ENCODE measurements at regions not wholly inside any gene's neighbourhood (a gene's known extent, or its start where the extent isn't known, plus 50 kb on each side); places are given as distances from the start of the nearest gene placed in this dataset.

- ChIA-PET CTCF (no interaction called here), POLR2A (no interaction called here)
- Histone ChIP-seq H3K79me2 (ENCODE audit: control insufficient read depth, insufficient read depth, low read length) (no peaks in the 10 kb centered on the region), H3K36me3 (replicated peaks in 1 of 2; ENCODE audit: control extremely low read depth in 1 of 2, control insufficient read depth in 1 of 2, extremely low read depth in 1 of 2, insufficient read depth in 2 of 2, low read length in 1 of 2) (no peaks in the 10 kb centered on the region), H3K27ac (ENCODE audit: low read length in 2 of 2) (no peak overlapping the region), H3K9ac (ENCODE audit: low read length) (no peak overlapping the region), H3K4me1 (ENCODE audit: control insufficient read depth in 2 of 2, insufficient read depth in 2 of 2, low read length in 2 of 2) (no peaks in the 10 kb centered on the region), H3K27me3 (replicated peaks in 1 of 4; ENCODE audit: control extremely low read depth in 1 of 4, control insufficient read depth in 3 of 4, insufficient read depth in 4 of 4, low read length in 3 of 4) (no peaks in the 10 kb centered on the region), H3K4me2 (replicated peaks; ENCODE audit: low read depth, low read length, poor library complexity, severe bottlenecking) (no peak overlapping the region), H3K9me3 (ENCODE audit: control extremely low read depth in 1 of 3, control insufficient read depth in 2 of 3, insufficient read depth in 1 of 3, low read length in 2 of 3) (no peaks in the 10 kb centered on the region), H3K4me3 (ENCODE audit: control extremely low read depth in 1 of 5, extremely low read depth in 1 of 5, insufficient read depth in 1 of 5, low read depth in 2 of 5, low read length in 4 of 5) (no peak overlapping the region), H2AFZ (ENCODE audit: insufficient read depth, low read depth, low read length, poor library complexity, severe bottlenecking) (no peak overlapping the region), H4K20me1 (ENCODE audit: control insufficient read depth, insufficient read depth, low read length, poor library complexity, severe bottlenecking) (no peaks in the 10 kb centered on the region)
- DNase-seq = no peak
- no peak overlapping the region for H3K4me3 Mint-ChIP-seq
- ATAC-seq (ENCODE audit: low read depth) = no peak
- H3K4me1 Mint-ChIP-seq = no peaks in the 10 kb centered on the region
- TF ChIP-seq, protein P1, sequence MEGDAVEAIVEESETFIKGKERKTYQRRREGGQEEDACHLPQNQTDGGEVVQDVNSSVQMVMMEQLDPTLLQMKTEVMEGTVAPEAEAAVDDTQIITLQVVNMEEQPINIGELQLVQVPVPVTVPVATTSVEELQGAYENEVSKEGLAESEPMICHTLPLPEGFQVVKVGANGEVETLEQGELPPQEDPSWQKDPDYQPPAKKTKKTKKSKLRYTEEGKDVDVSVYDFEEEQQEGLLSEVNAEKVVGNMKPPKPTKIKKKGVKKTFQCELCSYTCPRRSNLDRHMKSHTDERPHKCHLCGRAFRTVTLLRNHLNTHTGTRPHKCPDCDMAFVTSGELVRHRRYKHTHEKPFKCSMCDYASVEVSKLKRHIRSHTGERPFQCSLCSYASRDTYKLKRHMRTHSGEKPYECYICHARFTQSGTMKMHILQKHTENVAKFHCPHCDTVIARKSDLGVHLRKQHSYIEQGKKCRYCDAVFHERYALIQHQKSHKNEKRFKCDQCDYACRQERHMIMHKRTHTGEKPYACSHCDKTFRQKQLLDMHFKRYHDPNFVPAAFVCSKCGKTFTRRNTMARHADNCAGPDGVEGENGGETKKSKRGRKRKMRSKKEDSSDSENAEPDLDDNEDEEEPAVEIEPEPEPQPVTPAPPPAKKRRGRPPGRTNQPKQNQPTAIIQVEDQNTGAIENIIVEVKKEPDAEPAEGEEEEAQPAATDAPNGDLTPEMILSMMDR (IDR thresholded peaks at IDR 0.05) = no peak
- TF ChIP-seq EZH2 (IDR thresholded peaks at IDR 0.05; ENCODE audit: borderline replicate concordance, insufficient read depth, low read depth, low read length, poor library complexity, severe bottlenecking) = no peak
- intact Hi-C loops (cut with micrococcal nuclease) = no loop called here
- no peaks in the 10 kb centered on the region for H3K9me3 Mint-ChIP-seq (ENCODE audit: insufficient read depth)
- no peak overlapping the region for H3K27ac Mint-ChIP-seq
- no peaks in the 10 kb centered on the region for H3K27me3 Mint-ChIP-seq
Measured at GRCh38 chr20:12599494-12599893, 409.3 kb upstream of the SPTLC3 start.

DNA sequence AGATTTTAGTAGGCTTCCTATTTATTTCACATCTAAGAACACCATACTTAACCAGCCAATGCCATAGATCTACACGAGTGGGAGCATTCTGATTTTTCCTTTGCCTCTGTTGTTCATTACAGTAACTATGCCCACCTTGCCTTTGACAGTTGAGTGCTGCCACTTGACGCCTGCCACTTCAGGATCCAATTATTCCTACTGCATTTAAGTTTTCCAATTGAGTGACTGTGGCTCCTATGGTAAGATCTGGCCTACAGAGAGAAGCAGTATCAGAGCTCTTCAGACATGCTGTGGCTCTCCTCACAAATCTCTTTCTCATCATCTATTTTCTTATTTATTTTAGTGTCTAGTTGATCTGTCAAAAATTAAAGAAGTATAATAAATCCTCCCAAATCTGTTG lies 403.0 kb upstream of the SPTLC3 start:
- 94% methylated on average over 2 of the region's 2 CpGs for WGBS (ENCODE audit: insufficient coverage)
- POLR2A ChIA-PET = no interaction called here
- H3K36me3 ChIP-seq (replicated peaks in 1 of 2; ENCODE audit: control extremely low read depth in 1 of 2, control insufficient read depth in 1 of 2, extremely low read depth in 1 of 2, insufficient read depth in 2 of 2, low read length in 1 of 2) = no peaks in the 10 kb centered on the region
- peaks cover 0 to 2% (median 0%) of the 10 kb centered on the region in 3 donors for H3K9me3 ChIP-seq (ENCODE audit: control extremely low read depth in 1 of 3, control insufficient read depth in 2 of 3, insufficient read depth in 1 of 3, low read length in 2 of 3)
- no peaks in the 10 kb centered on the region for H3K27me3 ChIP-seq (replicated peaks in 1 of 4; ENCODE audit: control extremely low read depth in 1 of 4, control insufficient read depth in 3 of 4, insufficient read depth in 4 of 4, low read length in 3 of 4)
- no peaks in the 10 kb centered on the region for H3K4me1 ChIP-seq (ENCODE audit: control insufficient read depth in 2 of 2, insufficient read depth in 2 of 2, low read length in 2 of 2)
- no peaks in the 10 kb centered on the region for H3K4me1 Mint-ChIP-seq
- H3K27ac ChIP-seq (ENCODE audit: low read length in 2 of 2) = no peak overlapping the region
- H4K20me1 ChIP-seq (ENCODE audit: control insufficient read depth, insufficient read depth, low read length, poor library complexity, severe bottlenecking) = no peaks in the 10 kb centered on the region
- no peaks in the 10 kb centered on the region for H3K9me3 Mint-ChIP-seq (ENCODE audit: insufficient read depth)
- no peak overlapping the region for H3K4me3 Mint-ChIP-seq
- intact Hi-C loops (cut with micrococcal nuclease) = no loop called here
- H3K9ac ChIP-seq (ENCODE audit: low read length) = no peak overlapping the region
- H3K4me3 ChIP-seq (ENCODE audit: control extremely low read depth in 1 of 5, extremely low read depth in 1 of 5, insufficient read depth in 1 of 5, low read depth in 2 of 5, low read length in 4 of 5) = no peak overlapping the region
- no peak for ATAC-seq (ENCODE audit: low read depth)
- H3K4me2 ChIP-seq (replicated peaks; ENCODE audit: low read depth, low read length, poor library complexity, severe bottlenecking) = no peak overlapping the region
- DNase-seq = no peak
- no peaks in the 10 kb centered on the region for H3K27me3 Mint-ChIP-seq
- TF ChIP-seq EZH2 (IDR thresholded peaks at IDR 0.05; ENCODE audit: borderline replicate concordance, insufficient read depth, low read depth, low read length, poor library complexity, severe bottlenecking) = no peak
- TF ChIP-seq, protein P1 (IDR thresholded peaks at IDR 0.05) = no peak
- H3K27ac Mint-ChIP-seq = no peak overlapping the region
- CTCF ChIA-PET = no interaction called here
- H3K79me2 ChIP-seq (ENCODE audit: control insufficient read depth, insufficient read depth, low read length) = no peaks in the 10 kb centered on the region
- H2AFZ ChIP-seq (ENCODE audit: insufficient read depth, low read depth, low read length, poor library complexity, severe bottlenecking) = no peak overlapping the region

Data from B cell (primary cell).